PC-3 (cell line): ENCODE measurements at regions not wholly inside any gene's neighbourhood (a gene's known extent, or its start where the extent isn't known, plus 50 kb on each side); places are given as distances from the start of the nearest gene placed in this dataset.

ENCODE experiments used
- EZH2phosphoT487 ChIP-seq: fragments of 300-600 bp; sonication (generic); IDR thresholded peaks from 2 replicates; pipeline ENCODE4 v1.6.1; 2018; ENCODE audit warnings: mild to moderate bottlenecking, antibody characterized with exemption, low read length, borderline replicate concordance
- TF ChIP-seq, protein P1 (sequence below): fragments of 300-600 bp; sonication (generic); conservative IDR thresholded peaks from 2 replicates; pipeline ENCODE4 v1.5.1; 2017; ENCODE audit warnings: antibody characterized with exemption, low read depth, mild to moderate bottlenecking, low read length

DNA sequence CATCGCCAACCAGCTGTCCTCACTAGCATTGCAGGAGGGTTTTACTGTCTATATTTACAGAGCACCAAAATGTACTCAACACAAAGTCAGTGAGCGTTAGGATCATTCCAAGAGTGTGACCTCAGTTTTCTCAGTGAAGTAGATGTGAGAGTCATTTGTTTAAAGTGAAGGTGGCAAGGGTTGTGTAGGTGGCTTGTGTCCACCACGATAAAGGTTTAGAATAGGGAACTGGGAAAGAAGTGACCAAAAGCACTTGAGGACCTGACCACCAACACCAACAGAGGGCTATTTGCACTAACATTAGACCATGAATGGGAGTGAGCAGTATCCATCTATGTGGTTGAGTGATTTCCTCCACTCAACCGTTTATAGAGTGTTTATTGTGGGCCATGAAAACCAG is 152.5 kb upstream of the POU2AF2 start:
- TF ChIP-seq, protein P1, sequence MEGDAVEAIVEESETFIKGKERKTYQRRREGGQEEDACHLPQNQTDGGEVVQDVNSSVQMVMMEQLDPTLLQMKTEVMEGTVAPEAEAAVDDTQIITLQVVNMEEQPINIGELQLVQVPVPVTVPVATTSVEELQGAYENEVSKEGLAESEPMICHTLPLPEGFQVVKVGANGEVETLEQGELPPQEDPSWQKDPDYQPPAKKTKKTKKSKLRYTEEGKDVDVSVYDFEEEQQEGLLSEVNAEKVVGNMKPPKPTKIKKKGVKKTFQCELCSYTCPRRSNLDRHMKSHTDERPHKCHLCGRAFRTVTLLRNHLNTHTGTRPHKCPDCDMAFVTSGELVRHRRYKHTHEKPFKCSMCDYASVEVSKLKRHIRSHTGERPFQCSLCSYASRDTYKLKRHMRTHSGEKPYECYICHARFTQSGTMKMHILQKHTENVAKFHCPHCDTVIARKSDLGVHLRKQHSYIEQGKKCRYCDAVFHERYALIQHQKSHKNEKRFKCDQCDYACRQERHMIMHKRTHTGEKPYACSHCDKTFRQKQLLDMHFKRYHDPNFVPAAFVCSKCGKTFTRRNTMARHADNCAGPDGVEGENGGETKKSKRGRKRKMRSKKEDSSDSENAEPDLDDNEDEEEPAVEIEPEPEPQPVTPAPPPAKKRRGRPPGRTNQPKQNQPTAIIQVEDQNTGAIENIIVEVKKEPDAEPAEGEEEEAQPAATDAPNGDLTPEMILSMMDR = no peak
- TF ChIP-seq EZH2phosphoT487 = no peak
